Progenitor cell of endocrine pancreas (in vitro differentiated cells): ENCODE measurements at regions not wholly inside any gene's neighbourhood (a gene's known extent, or its start where the extent isn't known, plus 50 kb on each side); places are given as distances from the start of the nearest gene placed in this dataset.

Experiments
- DNase-seq: peaks from one replicate; pipeline ENCODE4 v3.0.0; 2021; ENCODE audit warnings: low spot score; ENCODE audit not compliant: unreplicated experiment
- H3K27ac Mint-ChIP-seq: 2 replicates; pipeline ENCODE4 v1.8.0; 2021; ENCODE audit warnings: mild to moderate bottlenecking, moderate library complexity, mixed read lengths
- H3K27me3 Mint-ChIP-seq: 2 replicates; pipeline ENCODE4 v1.8.0; 2021; ENCODE audit warnings: mixed read lengths
- H3K36me3 Mint-ChIP-seq: 2 replicates; pipeline ENCODE4 v1.8.0; 2022; ENCODE audit warnings: mixed read lengths; ENCODE audit not compliant: insufficient read depth
- H3K4me1 Mint-ChIP-seq: 2 replicates; pipeline ENCODE4 v1.8.0; 2021; ENCODE audit warnings: low read depth, mixed read lengths
- H3K4me3 Mint-ChIP-seq: 2 replicates; pipeline ENCODE4 v1.8.0; 2021; ENCODE audit warnings: low read depth, mild to moderate bottlenecking, moderate library complexity, mixed read lengths
- H3K9me3 Mint-ChIP-seq: 2 replicates; pipeline ENCODE4 v1.8.0; 2021; ENCODE audit warnings: low read depth, mixed read lengths
- TF ChIP-seq, protein P1 (sequence below): fragments of 200-600 bp; sonication (generic); IDR thresholded peaks from one replicate; pipeline ENCODE4 v1.5.0; 2021; ENCODE audit warnings: antibody characterized with exemption, mild to moderate bottlenecking; ENCODE audit not compliant: unreplicated experiment

DNA sequence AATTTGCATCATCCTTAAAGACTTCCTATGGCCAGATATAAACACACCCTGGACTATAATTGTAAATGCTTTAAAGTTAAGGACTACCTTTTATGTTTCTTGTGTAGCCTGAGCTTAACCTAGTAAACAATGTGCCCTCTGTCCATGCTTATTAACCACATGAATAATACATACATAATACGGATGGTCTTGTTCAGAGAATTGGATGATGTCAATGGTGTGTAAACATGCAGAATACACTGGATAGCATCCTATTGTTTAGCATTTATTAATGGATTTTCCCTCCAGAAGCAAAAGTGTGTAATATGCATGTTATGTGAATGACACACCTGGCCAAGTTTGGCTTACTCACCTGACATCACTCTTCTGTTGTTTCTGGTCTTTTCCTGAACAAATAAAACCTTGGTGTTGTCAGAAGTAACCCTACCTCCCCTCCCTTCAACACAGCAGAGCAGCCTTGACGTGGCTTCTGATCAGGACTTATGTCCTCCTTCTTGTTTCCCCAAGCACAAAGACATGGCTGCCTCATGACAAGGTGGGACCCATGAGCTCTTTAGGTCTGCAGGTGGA, 517.9 kb downstream of the MTRR start:
- peaks cover 2% of the 10 kb centered on the region for H3K27me3 Mint-ChIP-seq
- no peak overlapping the region for H3K27ac Mint-ChIP-seq
- H3K4me3 Mint-ChIP-seq: no peak overlapping the region
- no peak for DNase-seq
- H3K4me1 Mint-ChIP-seq: peaks cover 2% of the 10 kb centered on the region
- TF ChIP-seq, protein P1, sequence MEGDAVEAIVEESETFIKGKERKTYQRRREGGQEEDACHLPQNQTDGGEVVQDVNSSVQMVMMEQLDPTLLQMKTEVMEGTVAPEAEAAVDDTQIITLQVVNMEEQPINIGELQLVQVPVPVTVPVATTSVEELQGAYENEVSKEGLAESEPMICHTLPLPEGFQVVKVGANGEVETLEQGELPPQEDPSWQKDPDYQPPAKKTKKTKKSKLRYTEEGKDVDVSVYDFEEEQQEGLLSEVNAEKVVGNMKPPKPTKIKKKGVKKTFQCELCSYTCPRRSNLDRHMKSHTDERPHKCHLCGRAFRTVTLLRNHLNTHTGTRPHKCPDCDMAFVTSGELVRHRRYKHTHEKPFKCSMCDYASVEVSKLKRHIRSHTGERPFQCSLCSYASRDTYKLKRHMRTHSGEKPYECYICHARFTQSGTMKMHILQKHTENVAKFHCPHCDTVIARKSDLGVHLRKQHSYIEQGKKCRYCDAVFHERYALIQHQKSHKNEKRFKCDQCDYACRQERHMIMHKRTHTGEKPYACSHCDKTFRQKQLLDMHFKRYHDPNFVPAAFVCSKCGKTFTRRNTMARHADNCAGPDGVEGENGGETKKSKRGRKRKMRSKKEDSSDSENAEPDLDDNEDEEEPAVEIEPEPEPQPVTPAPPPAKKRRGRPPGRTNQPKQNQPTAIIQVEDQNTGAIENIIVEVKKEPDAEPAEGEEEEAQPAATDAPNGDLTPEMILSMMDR: no peak
- H3K36me3 Mint-ChIP-seq: no peaks in the 10 kb centered on the region
- no peaks in the 10 kb centered on the region for H3K9me3 Mint-ChIP-seq

DNA sequence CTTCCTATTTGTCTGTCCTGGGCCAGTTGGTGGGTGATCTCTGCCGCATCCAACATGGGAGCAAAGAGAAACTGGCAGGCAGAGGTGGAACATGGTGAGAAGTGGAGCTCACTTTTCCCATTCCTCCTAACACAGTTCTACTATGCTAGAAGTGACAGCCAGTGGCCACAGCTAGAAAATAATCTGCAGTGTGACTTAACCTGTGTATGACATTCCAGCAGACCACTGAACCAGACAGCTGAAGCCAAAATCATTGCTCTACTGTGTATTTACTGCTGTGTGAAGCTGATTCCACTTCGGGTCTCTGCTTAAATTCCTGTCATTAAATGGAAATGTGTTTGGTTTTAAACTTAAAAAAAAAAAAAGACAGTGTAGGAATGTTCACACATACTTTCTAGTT, 523.0 kb downstream of the MTRR start:
- no peak for DNase-seq
- TF ChIP-seq, protein P1: no peak
- no peak overlapping the region for H3K27ac Mint-ChIP-seq
- no peak overlapping the region for H3K4me3 Mint-ChIP-seq
- H3K36me3 Mint-ChIP-seq: no peaks in the 10 kb centered on the region
- peaks cover 2% of the 10 kb centered on the region for H3K27me3 Mint-ChIP-seq
- peaks cover 2% of the 10 kb centered on the region for H3K4me1 Mint-ChIP-seq
- no peaks in the 10 kb centered on the region for H3K9me3 Mint-ChIP-seq

DNA sequence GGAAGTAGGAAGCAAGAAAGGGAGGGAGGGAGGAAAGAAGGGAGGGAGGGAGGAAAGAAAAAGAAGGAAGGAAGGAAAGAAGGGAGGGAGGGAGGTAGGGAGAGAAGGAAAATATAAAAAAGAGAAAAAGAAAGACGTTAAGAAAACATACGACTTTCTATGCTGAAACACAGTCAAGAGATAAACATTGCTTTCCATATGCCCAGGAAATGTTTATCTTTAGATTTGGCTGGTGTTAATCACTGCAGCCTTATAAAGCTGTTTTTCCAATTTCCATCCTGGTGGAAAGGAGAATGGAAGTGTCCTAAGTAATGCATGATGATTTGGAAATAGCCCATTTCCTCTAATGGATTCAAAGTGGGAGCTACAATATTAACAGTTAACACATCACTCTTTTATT, 524.3 kb downstream of the MTRR start:
- Mint-ChIP-seq H3K27me3 (no peaks in the 10 kb centered on the region), H3K36me3 (no peaks in the 10 kb centered on the region), H3K27ac (no peak overlapping the region), H3K4me3 (no peak overlapping the region), H3K4me1 (peaks cover 7% of the 10 kb centered on the region), H3K9me3 (no peaks in the 10 kb centered on the region)
- DNase-seq: no peak
- TF ChIP-seq, protein P1: no peak

DNA sequence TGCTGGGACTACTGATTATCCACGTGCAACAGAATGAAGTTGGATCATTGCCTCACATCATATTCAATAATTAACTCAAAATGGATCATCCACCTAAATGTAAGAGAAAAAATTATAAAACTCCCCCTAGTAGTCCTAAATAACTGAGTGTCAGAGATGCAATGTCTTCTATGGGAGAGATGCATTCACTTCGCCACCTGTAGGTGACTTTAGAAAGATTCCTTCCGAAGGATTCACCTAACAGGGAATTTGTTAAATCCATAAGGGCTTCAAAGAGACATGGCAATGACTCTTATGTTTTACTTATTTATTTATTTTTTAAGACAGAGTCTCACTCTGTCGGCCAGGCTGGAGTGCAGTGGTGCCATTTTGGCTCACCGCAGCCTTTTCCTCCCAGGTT, 526.0 kb downstream of the MTRR start:
- Mint-ChIP-seq H3K27me3 (no peaks in the 10 kb centered on the region), H3K9me3 (no peaks in the 10 kb centered on the region), H3K27ac (no peak overlapping the region), H3K36me3 (no peaks in the 10 kb centered on the region), H3K4me1 (peaks cover 8% of the 10 kb centered on the region), H3K4me3 (no peak overlapping the region)
- TF ChIP-seq, protein P1: no peak
- DNase-seq: no peak

DNA sequence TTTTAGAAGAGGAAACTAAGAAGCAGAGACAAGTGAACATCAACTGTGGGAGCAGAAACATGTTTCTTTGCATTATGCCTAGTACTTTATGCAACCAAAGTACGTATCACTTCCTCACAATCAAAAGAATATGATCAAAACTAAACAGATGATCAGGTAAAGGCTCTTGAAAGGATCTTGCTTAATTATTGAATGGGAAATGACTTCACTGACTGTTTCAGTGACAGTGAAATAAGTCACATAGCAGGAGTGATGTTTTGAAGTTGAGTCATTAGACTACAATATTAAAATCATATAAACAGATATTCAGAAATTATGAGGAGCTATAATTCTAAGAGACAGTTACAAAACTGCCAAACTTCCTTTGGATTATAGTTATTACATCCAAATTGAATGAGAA, 527.3 kb downstream of the MTRR start:
- H3K27me3 Mint-ChIP-seq: no peaks in the 10 kb centered on the region
- H3K4me1 Mint-ChIP-seq: peaks cover 8% of the 10 kb centered on the region
- no peak for DNase-seq
- no peaks in the 10 kb centered on the region for H3K9me3 Mint-ChIP-seq
- TF ChIP-seq, protein P1: no peak
- H3K4me3 Mint-ChIP-seq: no peak overlapping the region
- H3K27ac Mint-ChIP-seq: no peak overlapping the region
- H3K36me3 Mint-ChIP-seq: no peaks in the 10 kb centered on the region
